ENCODE measurements at regions not wholly inside any gene's neighbourhood (a gene's known extent, or its start where the extent isn't known, plus 50 kb on each side); places are given as distances from the start of the nearest gene placed in this dataset.

DNA sequence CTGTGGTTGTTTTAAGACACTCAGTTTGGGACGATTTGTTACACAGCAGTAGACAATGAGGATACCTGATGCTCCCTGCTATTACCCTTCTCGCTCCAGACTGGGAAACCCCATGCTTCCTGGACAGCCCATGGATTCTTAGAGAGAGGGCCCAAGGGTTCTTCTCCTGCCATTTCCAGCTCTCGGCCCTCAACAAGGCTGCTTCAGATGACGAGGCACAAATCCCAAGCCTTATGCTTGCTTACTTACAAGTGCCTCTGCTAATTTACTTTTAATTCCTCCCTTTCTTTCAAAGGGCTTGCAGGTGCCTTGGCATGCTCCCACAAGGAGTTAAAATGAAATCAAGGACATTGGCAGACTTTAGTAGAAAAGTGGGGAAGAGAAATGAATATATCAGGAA lies 79.4 kb downstream of the GADD45G start:
- H3K9me3 ChIP-seq (ENCODE audit: low read depth), result no peaks in the 10 kb centered on the region
- H3K27ac ChIP-seq, result no peak overlapping the region
- no peak for DNase-seq (ENCODE audit: low read depth in 1 of 2, low spot score in 1 of 2)
- TF ChIP-seq, protein P1, sequence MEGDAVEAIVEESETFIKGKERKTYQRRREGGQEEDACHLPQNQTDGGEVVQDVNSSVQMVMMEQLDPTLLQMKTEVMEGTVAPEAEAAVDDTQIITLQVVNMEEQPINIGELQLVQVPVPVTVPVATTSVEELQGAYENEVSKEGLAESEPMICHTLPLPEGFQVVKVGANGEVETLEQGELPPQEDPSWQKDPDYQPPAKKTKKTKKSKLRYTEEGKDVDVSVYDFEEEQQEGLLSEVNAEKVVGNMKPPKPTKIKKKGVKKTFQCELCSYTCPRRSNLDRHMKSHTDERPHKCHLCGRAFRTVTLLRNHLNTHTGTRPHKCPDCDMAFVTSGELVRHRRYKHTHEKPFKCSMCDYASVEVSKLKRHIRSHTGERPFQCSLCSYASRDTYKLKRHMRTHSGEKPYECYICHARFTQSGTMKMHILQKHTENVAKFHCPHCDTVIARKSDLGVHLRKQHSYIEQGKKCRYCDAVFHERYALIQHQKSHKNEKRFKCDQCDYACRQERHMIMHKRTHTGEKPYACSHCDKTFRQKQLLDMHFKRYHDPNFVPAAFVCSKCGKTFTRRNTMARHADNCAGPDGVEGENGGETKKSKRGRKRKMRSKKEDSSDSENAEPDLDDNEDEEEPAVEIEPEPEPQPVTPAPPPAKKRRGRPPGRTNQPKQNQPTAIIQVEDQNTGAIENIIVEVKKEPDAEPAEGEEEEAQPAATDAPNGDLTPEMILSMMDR (IDR thresholded peaks at IDR 0.05; ENCODE audit: low read depth, low read length), result no peak
- H3K36me3 ChIP-seq, result no peaks in the 10 kb centered on the region
- no peaks in the 10 kb centered on the region for H3K4me1 ChIP-seq (ENCODE audit: low read depth)
- H3K27me3 ChIP-seq, result no peaks in the 10 kb centered on the region
- no peak overlapping the region for H3K4me3 ChIP-seq

DNA sequence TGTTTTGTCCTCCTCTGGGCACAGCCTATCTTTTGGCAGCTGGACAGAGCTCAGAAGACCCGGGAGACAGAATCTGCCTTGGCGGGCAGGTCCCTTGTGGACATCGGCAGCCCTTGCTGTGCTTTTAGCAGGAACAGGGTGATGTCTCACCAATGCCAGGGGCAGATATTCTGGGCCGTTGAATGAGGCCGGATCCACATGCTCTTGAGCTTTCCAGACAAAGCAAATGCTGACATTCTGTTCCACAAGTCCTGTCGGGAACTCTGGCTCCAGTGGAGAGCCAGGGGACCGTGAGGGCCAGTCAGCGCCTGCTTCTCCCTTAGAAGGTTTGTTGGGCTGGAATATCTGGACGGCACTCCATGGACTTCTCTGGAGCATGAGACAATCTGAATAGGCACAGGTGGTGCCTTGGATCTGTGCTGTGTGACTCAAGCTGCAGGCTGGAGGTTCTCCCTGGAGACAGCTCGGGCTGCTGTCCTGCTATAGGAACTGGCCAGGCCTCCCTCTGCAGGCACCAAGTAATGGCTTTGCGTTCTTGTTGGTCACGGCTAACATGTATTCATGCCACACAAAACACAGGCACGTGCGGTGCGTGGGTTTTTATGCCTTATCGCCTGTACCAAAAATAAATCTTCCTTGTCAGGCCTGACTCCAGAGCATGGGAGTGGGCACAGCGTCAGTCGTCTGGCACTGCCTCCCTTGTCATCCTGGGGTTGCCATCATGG lies 80.3 kb downstream of the GADD45G start:
- TF ChIP-seq, protein P1 (IDR thresholded peaks at IDR 0.05; ENCODE audit: low read depth, low read length), result no peak
- Histone ChIP-seq H3K36me3 (no peaks in the 10 kb centered on the region), H3K9me3 (ENCODE audit: low read depth) (no peaks in the 10 kb centered on the region), H3K4me3 (no peak overlapping the region), H3K27ac (no peak overlapping the region), H3K4me1 (ENCODE audit: low read depth) (no peaks in the 10 kb centered on the region), H3K27me3 (no peaks in the 10 kb centered on the region)
- DNase-seq (ENCODE audit: low read depth in 1 of 2, low spot score in 1 of 2), result no peak

DNA sequence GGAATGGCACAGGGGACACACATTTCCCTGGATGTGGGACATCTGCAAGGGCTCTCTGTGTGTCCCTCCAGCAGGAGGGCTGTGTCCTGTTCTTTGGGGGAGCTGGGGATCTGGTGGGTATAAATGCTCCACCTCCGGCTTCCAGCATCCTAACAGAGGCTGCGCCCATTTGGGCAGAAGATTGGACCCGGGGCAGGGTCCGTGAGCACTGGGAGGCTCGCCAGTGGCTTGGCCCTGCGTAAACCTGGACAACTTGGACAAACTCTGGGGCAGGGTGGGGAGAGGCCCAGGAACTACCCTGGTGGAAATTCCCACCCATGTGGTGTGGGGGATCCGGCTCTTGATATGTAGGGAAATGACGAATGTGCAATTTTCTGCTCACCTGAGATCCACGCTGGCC lies 80.9 kb downstream of the GADD45G start:
- H3K27ac ChIP-seq, result no peak overlapping the region
- no peaks in the 10 kb centered on the region for H3K27me3 ChIP-seq
- no peak overlapping the region for H3K4me3 ChIP-seq
- no peaks in the 10 kb centered on the region for H3K9me3 ChIP-seq (ENCODE audit: low read depth)
- H3K36me3 ChIP-seq, result no peaks in the 10 kb centered on the region
- H3K4me1 ChIP-seq (ENCODE audit: low read depth), result no peaks in the 10 kb centered on the region
- TF ChIP-seq, protein P1 (IDR thresholded peaks at IDR 0.05; ENCODE audit: low read depth, low read length), result no peak
- DNase-seq (ENCODE audit: low read depth in 1 of 2, low spot score in 1 of 2), result no peak

DNA sequence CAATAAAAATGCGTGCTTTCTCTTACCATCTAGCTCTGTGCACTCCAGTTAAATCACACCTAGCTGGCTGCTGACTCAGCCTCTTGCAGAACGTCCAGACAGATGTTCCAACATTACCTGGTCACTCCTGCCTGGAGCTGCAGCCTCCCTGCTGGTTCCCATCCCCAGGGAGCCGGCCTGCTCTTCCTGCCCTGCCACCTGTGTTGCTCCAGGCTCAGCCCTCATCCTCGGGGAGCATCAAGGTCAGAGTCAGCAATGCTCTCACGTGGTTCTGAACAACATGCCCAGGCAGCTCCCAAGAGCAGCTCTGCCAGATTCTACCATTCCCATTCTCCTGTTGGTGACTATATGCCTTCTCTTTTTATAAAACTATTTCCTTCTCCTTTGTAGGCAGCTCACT lies 81.3 kb downstream of the GADD45G start:
- no peak for DNase-seq (ENCODE audit: low read depth in 1 of 2, low spot score in 1 of 2)
- H3K27ac ChIP-seq, result no peak overlapping the region
- TF ChIP-seq, protein P1 (IDR thresholded peaks at IDR 0.05; ENCODE audit: low read depth, low read length), result no peak
- no peaks in the 10 kb centered on the region for H3K4me1 ChIP-seq (ENCODE audit: low read depth)
- no peak overlapping the region for H3K4me3 ChIP-seq
- H3K36me3 ChIP-seq, result no peaks in the 10 kb centered on the region
- no peaks in the 10 kb centered on the region for H3K27me3 ChIP-seq
- no peaks in the 10 kb centered on the region for H3K9me3 ChIP-seq (ENCODE audit: low read depth)

DNA sequence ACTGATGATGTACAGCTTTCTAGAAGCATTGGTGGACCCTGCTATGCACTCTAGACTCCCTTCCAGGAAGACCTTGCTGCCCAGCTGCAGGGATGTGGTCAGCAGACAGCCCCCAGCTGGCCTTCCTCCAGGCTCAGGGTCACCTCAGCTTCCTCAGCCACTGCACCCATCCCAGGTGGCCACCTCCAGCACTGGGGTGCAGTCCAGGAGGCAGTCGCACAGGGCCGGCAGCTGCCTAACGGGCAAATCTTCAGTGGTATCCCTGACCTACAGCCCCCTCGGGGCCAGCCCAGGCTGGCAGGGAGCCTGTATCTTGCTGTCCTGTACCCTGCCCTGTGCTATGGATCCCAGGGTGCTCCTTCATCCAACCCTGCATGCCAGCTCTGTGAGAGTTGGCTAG lies 81.8 kb downstream of the GADD45G start:
- H3K27me3 ChIP-seq, result no peaks in the 10 kb centered on the region
- no peaks in the 10 kb centered on the region for H3K36me3 ChIP-seq
- no peak for DNase-seq (ENCODE audit: low read depth in 1 of 2, low spot score in 1 of 2)
- H3K27ac ChIP-seq, result no peak overlapping the region
- H3K4me3 ChIP-seq, result no peak overlapping the region
- peaks cover 1% of the 10 kb centered on the region for H3K4me1 ChIP-seq (ENCODE audit: low read depth)
- TF ChIP-seq, protein P1 (IDR thresholded peaks at IDR 0.05; ENCODE audit: low read depth, low read length), result no peak
- no peaks in the 10 kb centered on the region for H3K9me3 ChIP-seq (ENCODE audit: low read depth)

All from cardiac muscle cell (in vitro differentiated cells and primary cell).